ENCODE measurements at regions not wholly inside any gene's neighbourhood (a gene's known extent, or its start where the extent isn't known, plus 50 kb on each side); places are given as distances from the start of the nearest gene placed in this dataset.
"Not testable (repeated sequence)": the region's sequence is repeated elsewhere in the genome, so short reads cannot be mapped to it uniquely, and the experiment has no call there.

GRCh38 chr6:57837622-57838209, 520.3 kb downstream of the PRIM2 start:
- TF ChIP-seq, protein P1, sequence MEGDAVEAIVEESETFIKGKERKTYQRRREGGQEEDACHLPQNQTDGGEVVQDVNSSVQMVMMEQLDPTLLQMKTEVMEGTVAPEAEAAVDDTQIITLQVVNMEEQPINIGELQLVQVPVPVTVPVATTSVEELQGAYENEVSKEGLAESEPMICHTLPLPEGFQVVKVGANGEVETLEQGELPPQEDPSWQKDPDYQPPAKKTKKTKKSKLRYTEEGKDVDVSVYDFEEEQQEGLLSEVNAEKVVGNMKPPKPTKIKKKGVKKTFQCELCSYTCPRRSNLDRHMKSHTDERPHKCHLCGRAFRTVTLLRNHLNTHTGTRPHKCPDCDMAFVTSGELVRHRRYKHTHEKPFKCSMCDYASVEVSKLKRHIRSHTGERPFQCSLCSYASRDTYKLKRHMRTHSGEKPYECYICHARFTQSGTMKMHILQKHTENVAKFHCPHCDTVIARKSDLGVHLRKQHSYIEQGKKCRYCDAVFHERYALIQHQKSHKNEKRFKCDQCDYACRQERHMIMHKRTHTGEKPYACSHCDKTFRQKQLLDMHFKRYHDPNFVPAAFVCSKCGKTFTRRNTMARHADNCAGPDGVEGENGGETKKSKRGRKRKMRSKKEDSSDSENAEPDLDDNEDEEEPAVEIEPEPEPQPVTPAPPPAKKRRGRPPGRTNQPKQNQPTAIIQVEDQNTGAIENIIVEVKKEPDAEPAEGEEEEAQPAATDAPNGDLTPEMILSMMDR (IDR thresholded peaks at IDR 0.05; ENCODE audit: borderline replicate concordance, extremely low read depth, low read length, poor library complexity, severe bottlenecking): not testable (repeated sequence)
- not testable (repeated sequence) for TF ChIP-seq EZH2 (IDR thresholded peaks at IDR 0.05; ENCODE audit: borderline replicate concordance, low read depth, low read length, severe bottlenecking)

All from DND-41 (cell line).